Stimulated activated naive B cell treated with anti-CD40 and anti-IgM and Interleukin-4, amounts not matched to agents 10 μg/mL and 1 μg/mL and 100 μg/mL, for 72 hours (primary cell): ENCODE measurements at regions not wholly inside any gene's neighbourhood (a gene's known extent, or its start where the extent isn't known, plus 50 kb on each side); places are given as distances from the start of the nearest gene placed in this dataset.

Experiments used
- ATAC-seq, 2 donors: fragments of 150-1000 bp; cut with Tn5 transposase; replicated peaks; 2 replicates each; pipeline ENCODE4 v1.10.0; 2021; ENCODE audit warnings: moderate library complexity in 1 of 2
- DNase-seq: peaks from one replicate; pipeline ENCODE4 v3.0.0; 2021
- H3K27ac Mint-ChIP-seq: one replicate; pipeline ENCODE4 v1.8.0; 2022; ENCODE audit warnings: mild to moderate bottlenecking, mixed read lengths
- H3K27me3 Mint-ChIP-seq, 2 donors: one replicate each; pipeline ENCODE4 v1.8.0; 2022; ENCODE audit warnings: mixed read lengths in 2 of 2
- H3K36me3 Mint-ChIP-seq, 2 donors: one replicate each; pipeline ENCODE4 v1.8.0; 2022; ENCODE audit warnings: mixed read lengths in 2 of 2, mild to moderate bottlenecking in 1 of 2
- H3K4me1 Mint-ChIP-seq, 2 donors: one replicate each; pipeline ENCODE4 v1.8.0; 2022; ENCODE audit warnings: mixed read lengths in 2 of 2, mild to moderate bottlenecking in 1 of 2
- H3K4me3 Mint-ChIP-seq, 2 donors: one replicate each; pipeline ENCODE4 v1.8.0; 2022; ENCODE audit warnings: mild to moderate bottlenecking in 2 of 2, mixed read lengths in 2 of 2, moderate library complexity in 1 of 2
- H3K9me3 Mint-ChIP-seq, 2 donors: one replicate each; pipeline ENCODE4 v1.8.0; 2022; ENCODE audit warnings: mixed read lengths in 2 of 2, mild to moderate bottlenecking in 1 of 2

GRCh38 chr3:131151-131888 lies 65.2 kb upstream of the CHL1 start:
- Mint-ChIP-seq H3K9me3 (peaks cover 0 to 3% of the 10 kb centered on the region in 2 donors), H3K36me3 (no peaks in the 10 kb centered on the region), H3K27ac (no peak overlapping the region), H3K27me3 (peaks cover 0 to 3% of the 10 kb centered on the region in 2 donors), H3K4me3 (no peak overlapping the region), H3K4me1 (no peaks in the 10 kb centered on the region)
- ATAC-seq = no peak
- no peak for DNase-seq

GRCh38 chr3:132378-132777 lies 64.2 kb upstream of the CHL1 start:
- DNase-seq (no peak), ATAC-seq (no peak)
- Mint-ChIP-seq H3K27me3 (no peaks in the 10 kb centered on the region), H3K27ac (no peak overlapping the region), H3K9me3 (peaks cover 0 to 3% of the 10 kb centered on the region in 2 donors), H3K4me1 (no peaks in the 10 kb centered on the region), H3K36me3 (no peaks in the 10 kb centered on the region), H3K4me3 (no peak overlapping the region)

- Mint-ChIP-seq H3K4me3 (no peak overlapping the region), H3K36me3 (no peaks in the 10 kb centered on the region), H3K4me1 (no peaks in the 10 kb centered on the region), H3K27me3 (no peaks in the 10 kb centered on the region), H3K9me3 (peaks cover 0 to 3% of the 10 kb centered on the region in 2 donors), H3K27ac (no peak overlapping the region)
- DNase-seq (no peak), ATAC-seq (no peak)
Observed at GRCh38 chr3:132904-133303, 63.7 kb upstream of the CHL1 start.

- Mint-ChIP-seq H3K36me3 (no peaks in the 10 kb centered on the region), H3K27ac (no peak overlapping the region), H3K4me1 (no peaks in the 10 kb centered on the region), H3K4me3 (no peak overlapping the region), H3K9me3 (peaks cover 3% of the 10 kb centered on the region in 2 donors), H3K27me3 (peaks cover 0 to 10% of the 10 kb centered on the region in 2 donors)
- ATAC-seq = no peak
- no peak for DNase-seq
Observed at GRCh38 chr3:140748-141330, 55.7 kb upstream of the CHL1 start.
